Hematopoietic multipotent progenitor cell treated with erythropoietin and hydrocortisone succinate and interleukin-3 and kit ligand, for 8 days (in vitro differentiated cells): ENCODE measurements at regions not wholly inside any gene's neighbourhood (a gene's known extent, or its start where the extent isn't known, plus 50 kb on each side); places are given as distances from the start of the nearest gene placed in this dataset.
"Not testable (repeated sequence)": the region's sequence is repeated elsewhere in the genome, so short reads cannot be mapped to it uniquely, and the experiment has no call there.

Experiments
- DNase-seq: peaks from one replicate; pipeline ENCODE4 v3.0.0-alpha.2; 2015

DNA sequence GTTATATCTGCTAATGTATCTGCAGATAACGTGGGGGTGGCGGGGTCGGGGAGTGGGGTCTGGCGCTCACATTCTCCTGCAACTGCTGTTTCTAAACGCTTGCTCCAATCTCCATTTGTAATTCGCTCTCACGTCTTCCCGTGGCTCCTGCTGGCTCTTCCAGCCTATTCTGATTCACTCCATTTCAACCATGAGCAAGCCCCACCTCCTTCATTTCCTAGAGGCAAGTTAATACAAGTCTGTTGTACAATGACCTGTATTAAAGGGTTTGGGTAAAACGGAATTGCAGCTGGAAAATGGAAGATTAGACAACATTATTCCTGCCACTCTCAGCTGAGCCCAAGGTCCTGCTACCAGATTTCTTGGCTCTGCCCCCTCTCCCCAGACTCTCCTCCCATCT lies 132.3 kb downstream of the CSNK2A3 start:
- no peak for DNase-seq

DNA sequence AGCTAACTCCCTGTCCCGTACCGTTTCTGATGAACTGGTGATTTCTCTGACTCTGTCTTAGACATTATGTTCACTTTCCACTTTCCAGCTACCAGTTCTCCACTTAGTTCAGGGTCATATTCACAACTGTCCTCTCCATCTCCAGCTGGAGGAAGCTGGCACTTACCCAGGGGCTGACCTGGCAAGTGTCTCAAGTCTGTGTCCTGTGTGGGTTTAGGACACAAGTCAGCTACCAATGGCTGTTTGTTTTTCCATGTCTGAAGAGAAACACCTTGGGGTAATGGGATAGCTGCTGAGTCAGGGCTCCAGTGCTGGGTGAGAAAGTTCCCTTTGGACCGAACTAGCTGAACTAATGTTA lies 134.4 kb downstream of the CSNK2A3 start:
- DNase-seq, result no peak

DNA sequence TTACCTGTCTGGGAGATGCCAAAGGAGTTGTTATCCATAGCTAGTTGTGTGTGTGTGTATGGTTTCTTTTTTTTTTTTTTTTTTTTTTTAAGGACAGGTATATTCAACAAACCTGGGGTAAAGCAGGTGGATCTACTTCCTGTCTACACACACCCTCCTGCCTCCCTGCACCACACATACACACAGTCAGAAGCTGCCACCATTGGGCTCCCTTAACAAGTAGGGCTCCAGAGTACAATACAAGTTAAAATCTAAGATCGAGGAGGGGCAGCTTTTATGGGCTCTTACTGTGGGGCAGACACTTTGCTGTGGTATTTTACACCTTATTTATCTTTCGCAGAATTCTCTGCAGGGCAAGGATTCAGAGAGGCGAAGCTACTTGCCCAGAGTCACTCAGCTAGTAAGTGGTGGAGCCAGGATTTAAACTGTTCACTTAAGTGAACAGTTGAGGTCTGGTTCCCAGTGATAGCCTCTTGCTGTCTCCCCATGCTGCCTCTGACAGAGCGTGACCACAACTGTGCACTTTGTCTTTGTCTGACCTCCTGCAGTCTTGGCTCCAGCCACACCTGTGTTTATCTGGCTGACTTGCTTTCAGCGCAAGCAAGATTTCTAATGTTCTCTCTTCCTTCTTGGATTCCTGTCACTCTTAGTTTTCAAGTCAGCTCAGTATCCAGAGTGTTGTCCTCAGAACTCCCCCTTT lies 135.0 kb downstream of the CSNK2A3 start:
- no peak for DNase-seq

DNA sequence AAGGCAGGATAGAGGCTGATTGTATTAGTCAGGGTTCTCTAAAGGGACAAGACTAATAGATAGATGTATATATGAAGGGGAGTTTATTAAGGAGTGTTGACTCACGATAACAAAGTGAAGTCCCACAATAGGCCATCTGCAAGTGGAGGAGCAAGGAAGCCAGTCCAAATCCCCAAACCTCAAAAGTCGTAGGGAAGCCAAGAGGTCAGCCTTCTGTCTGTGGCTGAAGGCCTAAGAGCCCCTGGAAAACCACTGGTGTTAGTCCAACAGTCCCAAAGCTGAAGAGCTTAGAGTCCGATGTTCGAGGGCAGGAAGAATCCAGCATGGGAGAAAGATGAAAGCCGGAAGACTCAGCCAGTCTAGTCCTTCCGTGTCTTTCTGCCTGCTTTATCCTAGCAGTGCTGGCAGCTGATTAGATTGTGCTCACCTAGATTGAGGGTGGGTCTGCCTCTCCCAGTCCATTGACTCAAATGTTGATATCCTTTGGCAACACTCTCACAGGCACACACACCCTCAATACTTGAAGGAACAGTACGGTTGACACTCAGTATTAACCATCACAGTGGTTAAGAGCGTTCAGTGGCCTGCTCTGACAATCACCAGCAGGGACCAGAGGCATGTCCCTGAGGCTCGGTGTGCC lies 135.6 kb downstream of the CSNK2A3 start:
- DNase-seq, result no peak

DNA sequence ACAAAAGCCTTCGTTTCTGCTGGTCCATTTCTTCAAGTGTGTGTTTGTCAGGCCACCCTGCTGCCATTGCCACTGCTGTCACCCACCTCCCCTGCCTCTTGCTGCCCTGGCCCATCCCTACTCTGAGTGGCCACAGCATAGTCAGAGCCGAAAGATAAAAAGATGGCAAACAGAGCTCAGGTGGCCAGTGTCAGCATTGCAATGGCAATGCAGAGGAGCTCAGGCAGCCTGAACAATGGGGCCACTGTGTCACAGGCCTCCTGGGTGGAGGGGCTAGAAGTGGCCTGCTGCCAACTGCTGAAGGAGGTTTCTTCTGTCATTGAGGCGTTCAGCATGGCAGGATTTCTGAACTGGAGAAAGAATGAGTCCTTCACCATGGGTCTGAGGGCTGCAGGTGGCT lies 137.1 kb downstream of the CSNK2A3 start:
- DNase-seq, result no peak

DNA sequence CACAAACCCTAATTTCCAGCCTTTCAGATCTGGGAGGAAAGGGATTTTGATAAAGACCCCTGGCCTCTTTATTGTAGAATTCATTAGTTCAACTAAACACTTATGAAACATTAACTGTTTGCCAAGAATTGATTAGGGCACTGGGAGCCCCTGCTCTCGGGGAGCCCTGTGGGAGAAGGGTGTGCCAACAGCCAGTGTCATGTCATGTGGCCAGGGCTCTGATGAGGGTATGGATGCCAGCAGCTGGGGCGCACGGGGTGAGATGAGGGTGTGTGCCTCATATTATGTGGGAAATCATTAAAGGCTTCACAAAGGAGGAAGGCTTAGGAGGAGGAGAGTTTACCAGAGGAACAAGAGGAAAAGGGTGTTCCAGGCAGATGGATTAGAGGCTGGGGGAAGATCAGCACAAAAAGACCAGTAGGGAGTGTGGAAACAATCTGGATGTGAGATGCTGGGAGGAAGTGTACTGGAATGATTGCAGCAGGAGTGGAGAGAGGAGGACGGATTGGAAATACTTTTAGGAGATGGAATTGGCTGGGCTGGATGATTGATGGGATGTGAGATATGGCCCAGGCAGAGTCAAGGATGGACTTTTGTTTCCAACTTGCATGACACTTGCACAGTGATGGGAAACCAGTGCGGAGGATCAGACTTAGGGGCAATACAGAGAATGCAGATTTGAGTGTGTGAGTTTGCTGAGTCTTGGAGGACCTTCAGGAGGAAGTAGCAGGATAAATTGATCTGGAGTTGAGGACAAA lies 137.8 kb downstream of the CSNK2A3 start:
- no peak for DNase-seq

DNA sequence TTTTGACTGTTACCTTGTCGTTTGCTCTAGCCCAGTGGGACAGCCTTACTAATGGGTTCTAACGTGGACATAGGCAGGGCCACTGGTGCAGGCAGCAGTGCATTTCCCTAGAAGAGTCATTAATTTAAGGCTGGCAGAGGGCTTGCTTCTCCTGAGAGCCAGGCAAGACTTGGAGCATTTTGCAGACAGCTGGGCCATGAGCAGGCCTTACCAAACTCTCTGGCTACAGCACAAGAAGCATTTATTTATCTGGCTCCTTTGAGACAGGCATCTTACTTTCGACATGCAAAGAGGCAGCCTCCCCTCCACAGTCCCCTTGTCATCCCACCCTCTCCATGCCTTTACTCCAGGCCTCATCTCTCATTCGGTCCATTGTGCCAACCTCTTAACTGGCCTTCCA lies 139.9 kb downstream of the CSNK2A3 start:
- DNase-seq, result no peak

DNA sequence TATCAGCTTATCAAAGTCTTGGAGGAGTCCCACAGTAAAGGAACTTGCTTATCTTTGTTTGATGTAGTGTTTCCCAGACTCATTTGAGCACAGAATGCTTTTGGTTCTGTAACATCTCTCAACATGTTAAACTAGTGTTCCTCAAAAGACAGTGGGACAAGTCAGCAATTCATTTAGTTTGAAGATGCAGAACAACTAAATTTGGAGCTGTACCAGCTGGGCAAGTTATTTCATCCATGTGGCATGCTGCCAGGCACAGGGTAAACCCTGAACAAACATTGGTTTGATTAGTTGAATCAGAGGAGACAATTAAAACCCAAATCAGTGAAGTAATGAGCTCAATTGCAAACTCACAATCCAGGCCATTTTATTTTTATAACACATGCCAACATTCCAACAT lies 141.2 kb downstream of the CSNK2A3 start:
- no peak for DNase-seq

DNA sequence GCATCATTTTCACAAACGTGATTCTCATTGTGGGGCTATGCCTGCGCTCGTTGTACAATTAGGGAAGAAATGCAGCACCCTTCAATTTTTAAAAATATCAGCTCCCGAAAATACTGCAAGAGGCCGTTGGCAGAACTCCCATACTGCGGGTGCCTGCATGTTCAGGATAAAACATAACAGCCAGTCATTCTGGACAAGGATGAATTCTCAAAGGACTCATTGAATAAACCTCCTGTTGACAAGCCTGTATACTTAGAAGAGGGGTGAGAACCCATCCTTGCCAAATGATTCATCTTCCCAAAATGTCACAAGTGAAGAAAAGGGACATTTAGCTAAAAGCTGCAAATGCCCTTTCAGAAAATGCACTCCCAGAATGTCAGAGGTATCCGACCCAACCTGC lies 141.9 kb downstream of the CSNK2A3 start:
- DNase-seq, result no peak

DNA sequence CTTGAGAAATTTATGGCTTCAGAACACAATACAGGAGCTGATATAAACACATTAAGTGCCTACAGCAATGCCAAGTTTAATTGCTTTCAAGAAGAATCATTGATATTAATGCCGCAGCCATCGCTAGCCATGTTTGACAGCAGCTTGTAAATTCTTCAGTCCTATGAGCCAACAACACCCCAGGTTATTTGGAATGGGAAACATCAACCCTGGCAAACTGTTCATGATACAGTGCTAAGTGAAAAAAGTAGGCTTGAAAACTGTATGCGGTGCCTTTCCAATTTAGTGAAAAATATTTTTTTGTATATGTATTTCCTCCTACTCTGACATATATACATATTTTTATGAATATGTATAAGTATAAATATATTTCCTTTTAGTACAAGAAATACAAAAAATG lies 142.6 kb downstream of the CSNK2A3 start:
- no peak for DNase-seq

DNA sequence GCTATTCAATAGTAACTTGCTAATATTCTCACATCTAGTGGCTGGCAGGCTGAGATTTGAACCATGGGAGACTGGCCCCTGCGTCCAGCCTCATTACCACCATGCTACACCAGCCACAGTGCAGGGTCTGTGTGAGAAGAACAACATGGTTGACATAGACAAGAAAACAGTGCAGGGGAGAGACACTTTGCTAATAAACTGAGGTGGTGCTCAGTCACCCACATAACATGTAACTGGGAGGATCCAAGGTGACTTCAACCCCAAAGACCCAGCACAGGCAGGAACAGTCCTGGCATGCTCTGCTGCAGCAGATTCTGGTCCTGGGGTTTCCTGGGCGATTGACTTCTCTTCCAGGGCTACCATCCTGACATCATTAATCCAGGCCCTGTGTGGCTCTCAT lies 143.1 kb downstream of the CSNK2A3 start:
- no peak for DNase-seq

DNA sequence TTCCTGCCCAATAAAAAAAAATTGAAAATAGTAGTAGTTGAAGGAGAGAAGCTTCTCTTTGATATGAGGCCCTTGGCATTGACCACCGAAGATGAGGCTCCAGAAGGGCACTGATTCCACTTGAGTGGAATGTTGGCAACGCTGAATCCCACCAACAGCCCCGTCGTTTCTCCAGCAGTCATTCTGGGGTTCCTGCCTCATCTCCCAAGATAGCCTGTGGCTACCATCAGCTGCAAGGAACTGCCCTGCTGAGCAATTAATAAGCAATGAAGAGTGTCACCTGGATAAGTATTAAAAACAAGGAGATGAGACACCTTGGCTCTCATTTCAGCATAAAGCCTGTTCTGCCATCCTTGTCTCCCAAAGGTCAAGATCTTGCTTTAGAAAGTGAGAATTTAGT lies 144.1 kb downstream of the CSNK2A3 start:
- DNase-seq, result no peak

DNA sequence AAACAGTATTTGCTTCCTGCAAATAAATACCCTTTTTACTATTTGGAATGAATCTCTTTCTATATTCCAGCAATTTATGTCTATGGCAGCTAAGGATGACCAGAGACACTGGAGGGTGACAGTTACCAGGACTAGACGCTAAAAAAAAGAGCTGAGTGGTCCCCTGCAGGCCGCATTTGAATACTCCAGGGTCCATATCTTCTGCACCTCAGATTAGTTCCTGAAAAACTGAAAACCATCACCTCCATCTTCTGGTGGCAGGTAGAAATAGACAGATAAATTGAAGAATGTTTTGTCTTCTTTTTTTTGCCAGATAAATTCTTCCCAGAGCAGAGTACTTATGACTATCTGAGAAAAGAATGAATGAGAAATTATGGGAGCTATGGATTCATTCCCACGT lies 145.6 kb downstream of the CSNK2A3 start:
- DNase-seq, result no peak

DNA sequence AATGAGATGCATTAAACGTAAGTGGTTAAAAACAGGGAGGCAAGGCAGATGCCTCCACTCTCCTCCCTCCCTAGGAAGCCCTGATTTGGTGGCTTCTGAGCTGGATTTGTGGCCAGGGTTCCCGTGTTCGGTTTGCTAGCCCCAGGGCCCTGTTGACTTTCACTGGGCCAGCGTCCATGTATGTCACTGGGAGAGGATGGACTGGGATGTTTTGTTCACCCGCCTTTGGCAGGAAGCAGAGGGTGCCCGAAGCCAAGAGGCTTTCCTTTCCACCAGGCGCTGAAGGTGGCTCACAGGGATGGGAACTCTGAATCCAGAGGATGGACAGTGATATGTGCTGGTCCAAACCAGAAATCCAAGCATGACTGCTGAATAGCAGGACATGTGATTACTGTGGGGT lies 146.6 kb downstream of the CSNK2A3 start:
- no peak for DNase-seq

DNA sequence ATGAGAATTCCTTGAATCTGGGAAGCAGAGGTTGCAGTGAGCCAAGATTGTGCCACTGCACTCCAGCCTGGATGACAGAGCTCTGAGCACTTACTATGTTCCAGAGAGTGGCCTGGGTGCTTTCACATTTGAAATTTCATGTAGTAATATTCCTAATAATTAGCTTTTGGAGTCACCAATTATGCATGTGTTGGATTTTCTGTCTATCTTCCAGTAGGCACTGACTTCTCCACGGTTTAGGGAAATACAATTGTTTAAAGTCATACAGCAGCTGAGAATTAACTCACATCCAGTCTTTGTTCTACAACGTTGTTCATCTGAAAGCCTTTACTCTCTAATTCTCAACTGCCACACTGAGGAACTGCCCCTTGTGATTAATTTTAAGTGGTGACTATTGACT lies 150.2 kb downstream of the CSNK2A3 start:
- no peak for DNase-seq

DNA sequence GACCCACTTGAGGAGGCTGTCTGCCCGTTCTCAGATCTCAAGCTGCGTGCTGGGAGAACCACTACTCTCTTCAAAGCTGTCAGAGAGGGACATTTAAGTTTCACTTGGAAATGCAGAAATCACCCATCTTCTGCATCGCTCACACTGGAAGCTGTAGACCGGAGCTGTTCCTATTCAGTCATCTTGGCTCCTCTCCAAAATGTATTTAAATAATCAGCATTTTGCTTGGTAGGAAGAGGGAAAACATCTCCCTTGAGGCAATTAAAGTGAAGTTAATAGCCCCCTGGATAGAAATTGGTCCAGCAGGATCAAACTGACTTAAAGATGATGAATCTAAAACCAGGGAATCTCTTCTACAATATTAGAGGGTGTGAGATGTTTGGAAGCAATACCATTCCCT lies 151.7 kb downstream of the CSNK2A3 start:
- DNase-seq, result not testable (repeated sequence)

DNA sequence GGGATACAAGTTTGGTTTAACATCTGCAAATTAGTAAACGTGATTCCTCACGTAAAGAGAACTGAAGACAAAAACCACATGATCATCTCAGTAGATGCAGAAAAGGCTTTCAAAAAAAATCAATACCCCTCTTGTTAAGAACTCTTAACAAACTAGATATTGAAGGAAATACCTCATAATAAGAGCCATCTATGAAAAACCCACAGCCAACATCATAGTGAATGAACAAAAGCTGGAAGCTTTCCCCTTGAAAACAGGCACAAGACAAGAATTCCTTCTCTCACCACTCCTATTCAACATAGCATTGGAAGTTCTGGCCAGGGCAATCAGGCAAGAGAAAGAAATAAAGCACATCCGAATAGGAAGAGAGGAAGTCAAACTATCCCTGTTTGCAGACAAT lies 160.5 kb downstream of the CSNK2A3 start:
- no peak for DNase-seq

DNA sequence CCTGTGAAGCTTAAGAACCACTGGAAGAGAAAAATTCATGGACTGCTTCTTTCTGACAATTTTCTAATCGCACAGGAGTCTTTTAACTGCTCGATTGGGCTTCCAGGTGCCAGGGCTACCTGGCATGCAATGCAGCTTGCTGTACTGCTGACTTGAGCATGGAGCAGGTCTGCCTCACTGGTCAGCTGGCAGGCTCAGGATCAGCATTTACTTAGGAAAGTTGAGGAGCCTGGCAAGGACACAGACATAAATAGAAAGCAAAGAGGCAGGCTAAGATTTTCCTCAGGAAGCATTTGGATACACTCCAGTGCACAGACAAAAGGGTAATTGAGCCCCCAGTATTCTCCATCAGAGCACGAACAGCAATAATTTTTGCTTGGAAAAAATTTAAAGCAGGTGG lies 163.5 kb downstream of the CSNK2A3 start:
- DNase-seq, result no peak

DNA sequence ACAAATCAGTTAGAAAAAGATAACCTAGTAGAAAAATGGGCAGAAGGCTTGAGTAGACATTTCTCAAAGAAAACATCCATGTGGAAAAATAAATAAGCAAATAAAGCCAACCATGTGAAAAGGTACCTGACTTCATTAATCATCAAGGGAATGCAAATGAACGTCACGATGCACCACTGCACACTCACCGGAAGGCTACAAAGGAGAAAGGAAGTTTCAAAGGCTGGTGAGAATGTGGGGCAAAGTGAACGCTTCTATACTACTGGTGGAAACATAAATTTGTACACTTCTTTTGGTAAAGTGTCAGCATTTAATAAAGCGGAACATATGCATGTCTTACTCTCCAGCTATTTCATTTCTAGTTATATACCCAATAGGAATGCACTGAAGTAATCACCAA lies 166.8 kb downstream of the CSNK2A3 start:
- no peak for DNase-seq

DNA sequence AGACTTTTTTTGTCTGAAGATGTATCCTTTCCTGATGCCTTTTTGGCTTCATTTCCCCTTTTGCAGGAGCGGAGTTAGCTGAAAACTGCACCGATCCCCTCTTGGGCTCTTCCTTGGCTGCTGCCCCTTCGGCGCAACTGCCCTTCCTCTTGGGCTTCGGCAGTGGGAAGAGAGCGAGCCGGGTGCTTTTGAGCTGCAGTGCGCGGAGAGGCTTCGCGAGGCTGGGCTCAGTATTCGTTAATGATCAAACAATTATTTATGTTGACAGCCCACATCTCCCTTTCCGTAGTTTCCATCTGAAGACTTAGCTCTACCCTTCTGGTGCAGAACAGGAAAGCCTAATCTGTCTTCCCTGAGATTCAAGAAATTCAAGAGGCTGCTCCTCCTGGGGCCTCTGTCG lies 170.8 kb downstream of the CSNK2A3 start:
- DNase-seq, result no peak

DNA sequence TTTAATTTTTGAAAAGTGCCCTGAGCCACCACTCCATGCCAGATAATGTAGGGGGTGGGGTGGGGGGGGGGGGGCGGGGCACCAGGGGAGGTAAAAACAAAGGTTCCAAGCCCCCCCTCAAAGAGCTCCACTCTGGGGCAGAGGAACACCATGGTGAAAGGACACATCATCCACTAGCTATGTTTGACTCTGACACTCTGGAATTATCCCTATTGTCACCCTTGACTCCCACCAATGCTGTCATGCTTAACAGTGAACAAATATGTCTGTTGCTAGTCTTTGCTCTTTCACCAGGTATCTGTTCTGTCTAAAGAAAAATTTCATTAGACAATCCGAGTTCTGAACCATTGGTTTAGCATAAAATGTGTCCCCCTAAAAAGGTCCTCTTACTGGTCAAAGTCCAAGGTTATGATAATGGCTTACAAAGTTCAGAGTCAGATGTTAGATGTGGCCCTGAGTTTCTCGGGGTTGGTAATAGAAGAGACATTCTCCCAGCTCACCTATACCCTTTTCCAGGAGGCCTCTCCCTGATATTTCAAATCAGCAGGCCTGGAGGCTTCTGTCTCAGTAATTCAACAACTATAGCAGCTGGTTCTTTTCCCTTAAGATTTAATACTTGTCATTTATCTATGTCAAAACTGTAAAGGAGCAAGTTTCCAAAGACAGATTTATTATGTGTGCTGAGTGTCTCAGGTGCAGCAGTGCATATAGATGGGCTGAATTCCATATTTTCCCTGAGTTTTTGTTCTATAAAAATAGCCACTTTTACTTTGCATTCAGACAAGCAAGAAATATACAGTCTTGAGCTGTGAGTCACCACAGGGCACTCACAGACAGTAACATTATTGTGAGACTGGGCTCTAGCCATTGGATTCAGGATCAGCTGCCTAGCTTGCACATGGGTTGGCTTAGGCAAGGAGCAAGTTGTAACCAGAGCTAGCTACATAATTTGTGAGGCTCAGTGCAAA lies 174.1 kb downstream of the CSNK2A3 start:
- DNase-seq, result no peak

DNA sequence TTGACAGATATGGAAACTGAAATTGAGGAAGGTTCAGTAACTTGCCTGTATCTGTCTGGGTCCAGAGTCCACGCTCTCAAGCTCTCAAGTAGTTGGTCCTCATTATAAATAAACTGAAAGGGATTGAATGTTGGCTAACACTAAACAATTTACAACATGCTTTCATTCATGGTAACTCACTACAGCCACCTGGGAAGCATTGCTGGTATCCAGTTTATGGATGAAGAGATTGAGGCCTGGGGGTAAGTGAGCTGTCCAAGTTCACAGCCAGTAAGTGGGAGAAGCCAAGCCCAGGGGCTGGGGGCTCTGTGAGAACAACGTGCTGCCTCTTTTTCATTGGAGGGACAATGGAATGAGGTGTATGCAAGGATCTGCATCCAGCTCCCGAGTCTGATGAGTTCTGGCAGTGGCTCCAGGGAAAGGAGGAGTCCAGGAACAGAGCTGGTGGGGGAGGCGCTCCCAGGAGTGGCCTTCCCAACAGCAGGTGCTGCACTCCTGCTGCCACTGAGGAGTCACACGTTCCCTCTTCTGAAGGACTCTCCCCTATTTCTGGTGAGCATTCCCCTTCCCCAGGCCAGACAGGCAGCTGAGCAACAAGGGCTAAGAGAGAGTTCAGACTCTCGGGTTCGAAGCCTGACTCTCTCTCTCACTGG lies 175.8 kb downstream of the CSNK2A3 start:
- DNase-seq, result no peak
